Transverse colon (tissue), 4 donors: ENCODE measurements at regions not wholly inside any gene's neighbourhood (a gene's known extent, or its start where the extent isn't known, plus 50 kb on each side); places are given as distances from the start of the nearest gene placed in this dataset.

ENCODE experiments used
- DNase-seq: peaks from one replicate; pipeline ENCODE4 v3.0.0-alpha.2; 2019
- H3K27ac ChIP-seq, 4 donors: fragments of 200-600 bp; sonication (generic); 2 replicates each; pipeline ENCODE4 v1.5.1; 2016 to 2018; ENCODE audit warnings: inconsistent platforms in 4 of 4
- H3K27me3 ChIP-seq: fragments of 200-600 bp; sonication (generic); 2 replicates; pipeline ENCODE4 v1.5.1; 2017; ENCODE audit warnings: inconsistent platforms
- H3K36me3 ChIP-seq, 4 donors: fragments of 200-600 bp; sonication (generic); 2 replicates each; pipeline ENCODE4 v1.5.1; 2017 to 2019; ENCODE audit warnings: inconsistent platforms in 4 of 4
- H3K4me1 ChIP-seq, 4 donors: fragments of 200-600 bp; sonication (generic); 2 replicates each; pipeline ENCODE4 v1.5.1; 2017 to 2020; ENCODE audit warnings: inconsistent platforms in 4 of 4
- H3K4me3 ChIP-seq, 4 donors: fragments of 200-600 bp; sonication (generic); 1 replicate in 1 of 4; 2 replicates in 3 of 4; pipeline versions ENCODE4 v1.5.1 to v1.6.1; 2017 to 2019; ENCODE audit warnings: inconsistent platforms in 4 of 4
- H3K9me3 ChIP-seq, 2 donors: fragments of 200-600 bp; sonication (generic); 2 replicates each; pipeline ENCODE4 v1.5.1; 2017 to 2019; ENCODE audit warnings: inconsistent platforms in 2 of 2
- CTCF ChIP-seq, 5 experiments: fragments of 200-600 bp in 3 of 5; fragments of 450-650 bp in 2 of 5; sonication (generic) in 3 of 5; IDR thresholded peaks; 1 replicate in 2 of 5; 2 replicates in 3 of 5; pipeline ENCODE4 v1.5.1; 2016 to 2017; ENCODE audit warnings: antibody characterized with exemption in 5 of 5, inconsistent platforms in 3 of 5, mild to moderate bottlenecking in 2 of 5, moderate library complexity in 1 of 5
- EP300 ChIP-seq: sonication (generic); formaldehyde crosslinking; IDR thresholded peaks from one replicate; pipeline ENCODE4 v1.6.1; 2017; ENCODE audit warnings: antibody characterized with exemption, low read depth
- POLR2A ChIP-seq: fragments of 450-650 bp; IDR thresholded peaks from one replicate; pipeline ENCODE4 v1.6.1; 2016; ENCODE audit warnings: antibody characterized with exemption, mild to moderate bottlenecking, moderate library complexity
- POLR2AphosphoS5 ChIP-seq, 3 donors: sonication (generic); formaldehyde crosslinking; IDR thresholded peaks; one replicate each; pipeline ENCODE4 v1.6.1; 2016; ENCODE audit warnings: antibody characterized with exemption in 3 of 3
- WGBS, 2 donors: methylation state at CpG; one replicate each; pipeline ENCODE4 v1.1.5; 2018; ENCODE audit warnings: low coverage in 1 of 2; 5-methylcytosine and 5-hydroxymethylcytosine counted together
- in situ Hi-C, 4 donors: fragments of 200-750 bp; cut with MboI; loops; one replicate each; pipeline versions ENCODE4 v1.15.0 to v1.15.1; 2017; ENCODE audit warnings: low sequenced_read_pairs in 3 of 4, low pct_ligation_motif_present in 1 of 4, low pct_unique_long_range_greater_than_20kb in 1 of 4
- intact Hi-C: fragments of 100-400 bp; cut with DNase I; formaldehyde crosslinking; loops from one replicate; pipeline ENCODE4 v1.15.1; 2023; ENCODE audit warnings: low total_unique reads

GRCh38 chr4:188492886-188493285, 353.6 kb downstream of the TRIML1 start:
- Histone ChIP-seq H3K4me3 (no peak overlapping the region), H3K9me3 (peaks cover 3 to 6% of the 10 kb centered on the region in 2 donors), H3K36me3 (no peaks in the 10 kb centered on the region), H3K27me3 (no peaks in the 10 kb centered on the region), H3K27ac (no peak overlapping the region), H3K4me1 (no peaks in the 10 kb centered on the region)
- intact Hi-C loops: no loop called here
- in situ Hi-C loops: no loop called here
- TF ChIP-seq POLR2AphosphoS5 (IDR thresholded peaks at IDR 0.05) (no peak), CTCF (IDR thresholded peaks at IDR 0.05) (no peak), EP300 (no peak), POLR2A (no peak)
- DNase-seq: no peak
- 44 to 63% methylated on average over 6 of the region's 6 CpGs for WGBS, 2 donors

- DNase-seq: no peak
- no peaks in the 10 kb centered on the region for H3K36me3 ChIP-seq
- H3K27me3 ChIP-seq: no peaks in the 10 kb centered on the region
- in situ Hi-C loops (no loop called here), intact Hi-C loops (no loop called here)
- H3K27ac ChIP-seq: no peak overlapping the region
- no peak overlapping the region for H3K4me3 ChIP-seq
- TF ChIP-seq CTCF (IDR thresholded peaks at IDR 0.05) (no peak), POLR2AphosphoS5 (IDR thresholded peaks at IDR 0.05) (no peak), EP300 (no peak), POLR2A (no peak)
- H3K9me3 ChIP-seq: peaks cover 0 to 6% of the 10 kb centered on the region in 2 donors
- no peaks in the 10 kb centered on the region for H3K4me1 ChIP-seq
- 60 to 95% methylated on average over 2 of the region's 2 CpGs for WGBS, 2 donors
Measured at GRCh38 chr4:188495169-188495568, 355.9 kb downstream of the TRIML1 start.

GRCh38 chr4:188511431-188511830, 372.2 kb downstream of the TRIML1 start:
- Histone ChIP-seq H3K36me3 (no peaks in the 10 kb centered on the region), H3K4me3 (no peak overlapping the region), H3K4me1 (no peaks in the 10 kb centered on the region), H3K9me3 (no peaks in the 10 kb centered on the region), H3K27me3 (no peaks in the 10 kb centered on the region), H3K27ac (no peak overlapping the region)
- in situ Hi-C loops: no loop called here
- intact Hi-C loops: no loop called here
- no peak for TF ChIP-seq POLR2AphosphoS5 (IDR thresholded peaks at IDR 0.05)
- no peak for TF ChIP-seq POLR2A
- no peak for TF ChIP-seq CTCF (IDR thresholded peaks at IDR 0.05)
- TF ChIP-seq EP300: no peak
- no peak for DNase-seq

- no peak for TF ChIP-seq POLR2AphosphoS5 (IDR thresholded peaks at IDR 0.05)
- no peak for TF ChIP-seq CTCF (IDR thresholded peaks at IDR 0.05)
- TF ChIP-seq EP300: no peak
- no peak for TF ChIP-seq POLR2A
- in situ Hi-C loops: no loop called here
Measured at GRCh38 chr4:188532751-188533150, 393.5 kb downstream of the TRIML1 start.

More at GRCh38 chr4:188532751-188533150, 393.5 kb downstream of the TRIML1 start:
- Histone ChIP-seq H3K27ac (no peak overlapping the region), H3K27me3 (no peaks in the 10 kb centered on the region), H3K4me1 (no peaks in the 10 kb centered on the region), H3K36me3 (no peaks in the 10 kb centered on the region), H3K9me3 (no peaks in the 10 kb centered on the region), H3K4me3 (no peak overlapping the region)
- intact Hi-C loops: no loop called here
- 77 to 84% methylated on average over 6 to 10 of the region's 10 CpGs for WGBS, 2 donors
- DNase-seq: no peak
